GM21717 (cell line): ENCODE measurements at regions not wholly inside any gene's neighbourhood (a gene's known extent, or its start where the extent isn't known, plus 50 kb on each side); places are given as distances from the start of the nearest gene placed in this dataset.

ENCODE experiments used
- ATAC-seq: cut with Tn5 transposase; IDR thresholded peaks from one replicate; pipeline ENCODE4 v1.9.1; 2021; ENCODE audit warnings: mild to moderate bottlenecking, moderate library complexity; ENCODE audit not compliant: unreplicated experiment

DNA sequence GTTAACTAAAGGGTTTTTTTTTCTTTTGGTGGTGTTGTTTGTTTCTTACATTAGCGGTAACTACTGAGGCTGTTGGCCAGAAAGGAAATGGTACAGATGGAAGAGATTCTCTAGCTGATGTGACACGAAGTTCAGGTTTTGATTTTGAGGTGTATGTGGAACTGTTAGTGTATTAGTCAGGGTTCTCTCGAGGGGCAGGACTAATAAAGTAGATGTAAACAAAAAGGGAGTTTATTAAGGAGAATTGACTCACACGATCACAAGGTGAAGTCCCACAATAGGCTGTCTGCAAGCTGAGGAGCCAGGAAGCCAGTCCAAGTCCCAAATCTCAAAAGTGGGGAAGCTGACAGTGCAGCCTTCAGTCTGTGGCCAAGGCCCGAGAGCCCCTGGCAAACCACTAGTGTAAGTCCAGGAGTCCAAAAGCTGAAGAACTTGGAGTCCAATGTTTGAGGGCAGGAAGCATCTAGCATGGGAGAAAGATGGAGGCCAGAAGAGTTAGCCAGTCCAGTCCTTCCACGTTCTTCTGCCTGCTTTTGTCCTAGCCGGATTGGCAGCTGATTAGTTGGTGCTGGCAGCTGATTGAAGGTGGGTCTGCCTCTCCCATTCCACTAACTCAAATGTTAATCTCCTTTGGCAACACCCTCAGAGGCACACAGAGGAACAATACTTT lies 577.6 kb downstream of the EFNB2 start:
- no peak for ATAC-seq

DNA sequence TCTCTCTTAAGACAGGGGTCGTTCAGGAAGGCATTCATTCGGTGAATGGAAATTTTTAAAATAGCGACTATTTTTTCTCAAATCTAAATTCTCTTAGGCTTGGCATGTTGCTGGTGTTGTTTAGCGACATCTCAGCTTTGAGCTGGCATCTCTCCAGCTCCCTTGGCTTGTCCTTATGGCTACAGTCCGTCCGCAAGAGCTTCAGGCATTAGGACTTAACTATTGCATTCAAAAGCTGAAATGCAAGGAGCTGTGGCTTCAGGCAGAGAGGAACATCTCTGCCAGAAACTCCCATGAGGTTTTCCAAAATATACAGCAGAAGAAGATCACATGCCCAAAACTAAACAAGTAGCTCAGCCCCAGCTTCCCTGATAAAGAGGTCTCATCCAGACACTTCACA lies 578.5 kb downstream of the EFNB2 start:
- ATAC-seq: no peak

DNA sequence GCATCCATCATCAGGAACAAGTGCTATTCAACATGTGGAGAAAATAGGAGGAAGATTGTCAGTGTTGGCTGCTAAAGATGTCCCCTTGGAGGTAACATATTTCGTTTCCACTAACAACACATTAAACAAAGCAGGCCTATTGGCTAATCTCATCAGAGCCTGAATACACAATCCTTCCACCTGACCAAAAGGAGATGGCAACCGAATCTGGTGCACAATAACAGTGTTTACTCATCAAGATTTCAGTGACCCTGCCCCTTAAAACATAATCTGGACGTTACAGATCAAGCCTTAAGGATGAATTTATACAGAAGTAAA lies 582.5 kb downstream of the EFNB2 start:
- ATAC-seq: no peak

DNA sequence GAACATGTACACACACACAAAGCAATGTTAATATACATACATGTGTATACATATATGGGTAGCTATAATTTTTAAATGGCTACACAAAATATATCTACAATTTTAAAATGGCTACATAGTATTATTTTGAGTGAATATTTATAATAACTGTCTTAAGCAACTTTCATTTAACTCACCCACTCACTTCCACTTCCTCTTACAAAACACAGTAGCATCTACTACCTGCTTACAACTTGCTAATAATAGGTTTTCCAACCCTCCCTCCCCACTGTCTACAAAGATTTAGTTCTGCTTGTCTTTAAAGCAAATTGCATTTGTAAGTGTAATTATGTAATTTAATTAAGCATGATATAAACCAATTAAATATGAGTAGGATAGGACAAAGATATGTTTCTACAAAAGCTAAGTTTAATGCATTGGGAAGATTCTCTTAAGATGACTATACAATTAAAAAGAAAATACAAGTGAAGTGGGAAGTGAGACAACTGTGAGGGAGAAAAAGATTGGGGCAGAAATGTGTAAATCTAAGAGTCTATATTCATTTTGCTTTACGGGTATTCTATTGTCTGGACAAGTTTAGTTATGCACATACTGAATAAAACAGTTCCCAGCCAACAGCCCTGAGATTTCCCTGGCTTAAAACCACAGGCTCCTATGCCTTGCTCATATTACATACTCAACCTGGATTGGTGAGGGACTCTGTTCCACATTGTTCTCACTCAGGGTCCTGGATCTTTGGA lies 583.1 kb downstream of the EFNB2 start:
- ATAC-seq: no peak

DNA sequence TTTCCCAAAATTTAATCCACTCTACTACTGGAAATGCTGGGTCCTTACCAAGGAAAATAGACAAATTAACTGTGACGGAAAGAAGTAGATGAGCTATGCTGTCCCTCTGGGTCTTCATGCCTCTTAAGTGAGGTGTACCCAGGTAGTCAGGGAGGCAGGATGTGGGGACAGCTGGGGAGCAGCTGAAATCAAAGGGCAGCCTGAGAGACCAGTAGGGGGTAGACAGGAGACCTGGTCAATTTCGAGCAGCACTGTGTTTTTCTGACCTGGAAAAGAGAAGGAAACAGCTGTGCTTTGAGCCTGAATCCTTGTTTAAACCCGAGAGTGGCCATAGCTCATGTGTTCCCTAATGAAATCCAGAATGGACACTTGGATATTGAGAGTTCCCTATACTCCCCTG lies 587.3 kb downstream of the EFNB2 start:
- ATAC-seq: no peak

DNA sequence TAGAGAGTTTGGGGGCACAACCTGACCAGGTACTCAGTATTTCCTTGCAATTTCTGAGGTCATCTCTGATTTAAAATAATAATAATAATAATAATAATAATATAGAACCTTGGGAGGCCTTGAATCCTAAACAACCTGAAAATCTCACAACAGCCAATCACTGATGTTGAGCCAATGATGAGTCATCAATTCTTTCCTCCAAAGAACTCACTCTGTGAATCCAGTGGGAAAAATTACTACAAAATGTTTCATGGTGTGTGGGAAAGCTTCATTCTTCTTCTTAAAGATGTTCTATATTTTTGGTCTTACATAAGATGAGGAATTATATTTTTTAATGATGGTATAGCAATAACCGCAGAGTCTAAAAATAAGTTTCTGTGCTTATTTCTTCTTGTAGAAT lies 594.6 kb downstream of the EFNB2 start:
- ATAC-seq: no peak

DNA sequence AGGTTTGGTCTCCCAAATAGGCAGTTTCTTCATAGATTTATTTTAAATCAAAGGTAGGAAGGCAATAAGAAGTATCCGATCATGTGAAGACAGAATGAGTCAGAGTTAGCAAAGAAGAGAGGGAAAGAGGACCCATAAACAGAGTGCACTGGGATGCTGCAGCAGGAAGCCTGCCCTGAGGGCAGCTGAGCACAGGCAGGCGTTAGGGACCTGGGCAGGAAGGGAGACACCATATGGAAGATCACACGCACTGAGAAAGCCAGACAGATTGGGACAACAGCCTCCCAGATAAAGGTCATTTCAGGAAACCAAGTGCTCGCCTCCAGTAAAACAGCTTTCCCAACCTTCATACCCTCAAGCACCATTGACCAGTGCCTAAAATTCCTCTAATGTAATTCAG lies 598.0 kb downstream of the EFNB2 start:
- ATAC-seq: no peak

DNA sequence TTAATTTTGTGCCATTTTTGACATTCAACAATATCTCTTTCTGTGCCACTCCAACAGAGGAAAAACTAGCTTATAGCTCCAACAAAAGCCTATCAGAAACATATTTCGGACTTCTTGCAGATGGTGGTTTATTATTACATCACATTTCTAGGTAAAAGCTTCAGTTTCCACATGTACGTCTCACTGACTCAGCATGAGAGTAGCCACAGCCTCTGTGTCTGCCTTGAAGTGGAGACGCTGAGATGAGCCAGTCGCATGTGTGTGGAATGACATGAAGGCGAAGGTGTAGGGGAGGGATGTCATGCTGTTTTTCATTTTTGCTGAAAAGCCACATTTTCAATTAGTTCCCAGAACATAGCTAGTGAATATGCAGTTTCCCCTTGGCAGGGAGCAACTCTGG lies 598.6 kb downstream of the EFNB2 start:
- no peak for ATAC-seq

DNA sequence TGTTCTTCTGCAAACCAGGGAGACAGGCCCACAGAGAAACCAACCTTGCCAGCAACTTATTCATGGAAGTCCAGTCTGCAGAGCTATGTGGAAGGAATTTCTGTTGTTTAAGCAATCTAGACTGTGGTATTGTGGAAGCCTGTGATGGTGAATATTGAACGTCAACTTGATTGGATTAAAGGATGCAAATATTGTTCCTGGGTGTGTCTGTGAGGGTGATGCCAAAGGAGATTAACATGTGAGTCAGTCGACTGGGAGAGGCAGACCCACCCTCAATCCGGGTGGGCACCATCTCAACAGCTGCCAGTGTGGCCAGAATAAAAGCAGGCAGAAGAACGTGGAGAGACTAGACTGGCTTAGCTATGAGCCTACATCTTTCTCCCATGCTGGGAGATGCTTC lies 606.0 kb downstream of the EFNB2 start:
- ATAC-seq: no peak

DNA sequence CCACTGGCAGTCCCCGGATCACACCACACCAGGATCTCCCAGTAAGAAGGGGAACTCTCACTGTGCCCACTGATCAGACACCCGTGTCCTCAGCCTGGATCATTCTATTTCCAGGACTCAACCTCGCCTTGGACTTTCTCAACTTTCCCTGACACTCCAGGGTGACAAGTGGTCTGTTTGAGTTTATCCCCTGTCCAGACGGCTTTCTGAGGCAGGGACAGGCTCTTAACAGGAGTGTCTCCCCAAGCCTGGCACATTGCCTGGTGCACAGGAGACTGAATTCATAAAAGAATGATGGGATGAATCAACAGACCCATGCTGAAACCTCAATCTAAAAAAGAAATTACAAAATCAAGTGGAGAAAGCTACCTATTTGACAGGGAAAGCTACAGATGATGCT lies 606.6 kb downstream of the EFNB2 start:
- ATAC-seq: no peak

DNA sequence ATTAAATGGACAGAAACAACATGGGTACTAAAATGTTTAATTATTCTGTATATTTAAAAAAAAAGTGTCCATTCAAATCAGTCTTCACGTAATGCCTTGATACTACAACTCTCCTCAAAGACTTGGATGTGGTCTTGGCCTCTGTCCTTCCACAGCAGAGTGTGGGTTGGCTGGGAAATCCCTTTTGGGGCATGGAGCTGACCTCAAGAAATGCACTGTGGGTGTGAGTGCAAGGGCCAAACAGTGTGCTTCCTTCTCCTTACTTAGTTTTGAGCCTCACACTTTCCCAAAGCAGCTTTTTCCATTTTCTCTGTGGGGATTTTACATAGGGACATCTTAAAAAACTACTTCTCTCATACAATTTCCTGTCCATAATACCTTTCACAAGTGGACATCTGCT lies 607.4 kb downstream of the EFNB2 start:
- no peak for ATAC-seq

DNA sequence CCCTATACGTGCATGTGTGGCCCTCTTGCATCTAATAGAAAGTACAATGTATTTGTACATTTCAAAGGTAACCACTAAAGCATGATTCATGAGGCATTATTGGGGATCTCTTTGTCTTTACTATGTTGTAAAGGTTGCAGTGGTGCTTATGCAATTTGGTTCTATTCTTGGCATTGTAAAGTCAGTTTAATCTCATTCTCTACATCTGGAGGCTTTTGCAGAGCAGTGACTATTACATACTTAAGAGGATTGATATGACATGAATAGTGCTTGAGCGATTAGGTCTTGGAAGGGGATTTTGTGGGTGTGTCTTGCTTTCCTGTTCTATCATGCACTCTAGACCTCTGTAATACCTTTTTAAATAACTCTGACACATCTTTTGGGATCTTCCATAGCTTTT lies 610.0 kb downstream of the EFNB2 start:
- no peak for ATAC-seq

DNA sequence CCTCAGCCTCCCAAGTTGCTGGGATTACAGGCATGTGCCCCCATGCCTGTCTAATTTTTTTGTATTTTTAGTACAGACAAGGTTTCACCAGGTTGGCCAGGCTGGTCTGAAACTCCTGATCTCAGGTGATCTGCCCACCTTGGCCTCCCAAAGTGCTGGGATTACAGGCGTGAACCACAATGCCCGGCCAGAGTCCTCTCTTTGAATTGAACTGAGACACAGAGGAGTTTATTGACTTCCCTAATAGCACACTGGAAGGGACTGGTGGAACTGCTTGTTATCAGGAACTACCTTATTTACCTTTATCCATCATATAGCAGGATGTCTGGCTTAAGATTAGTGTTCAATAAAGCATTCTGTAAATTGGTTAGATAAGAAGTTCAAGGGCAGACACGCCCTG lies 613.8 kb downstream of the EFNB2 start:
- ATAC-seq: no peak

DNA sequence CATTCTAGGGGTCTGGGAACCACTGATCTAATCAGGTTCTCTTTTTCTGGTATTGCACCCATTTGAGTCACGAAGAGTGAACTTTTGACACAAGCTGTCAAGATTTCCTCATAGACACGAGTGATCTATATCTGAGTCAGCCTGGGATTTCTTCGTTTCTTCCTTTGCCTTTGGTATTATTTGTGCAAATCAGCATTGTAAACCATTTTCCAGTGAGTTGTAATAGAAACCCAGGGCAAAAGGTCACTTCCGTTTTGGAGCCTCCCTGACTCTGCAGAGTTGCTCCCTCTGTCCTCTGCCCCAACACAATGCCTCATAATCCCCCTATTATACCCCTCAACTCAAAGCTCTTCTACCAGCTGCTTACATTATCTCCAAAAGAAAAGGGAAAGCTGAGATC lies 615.1 kb downstream of the EFNB2 start:
- ATAC-seq: no peak

DNA sequence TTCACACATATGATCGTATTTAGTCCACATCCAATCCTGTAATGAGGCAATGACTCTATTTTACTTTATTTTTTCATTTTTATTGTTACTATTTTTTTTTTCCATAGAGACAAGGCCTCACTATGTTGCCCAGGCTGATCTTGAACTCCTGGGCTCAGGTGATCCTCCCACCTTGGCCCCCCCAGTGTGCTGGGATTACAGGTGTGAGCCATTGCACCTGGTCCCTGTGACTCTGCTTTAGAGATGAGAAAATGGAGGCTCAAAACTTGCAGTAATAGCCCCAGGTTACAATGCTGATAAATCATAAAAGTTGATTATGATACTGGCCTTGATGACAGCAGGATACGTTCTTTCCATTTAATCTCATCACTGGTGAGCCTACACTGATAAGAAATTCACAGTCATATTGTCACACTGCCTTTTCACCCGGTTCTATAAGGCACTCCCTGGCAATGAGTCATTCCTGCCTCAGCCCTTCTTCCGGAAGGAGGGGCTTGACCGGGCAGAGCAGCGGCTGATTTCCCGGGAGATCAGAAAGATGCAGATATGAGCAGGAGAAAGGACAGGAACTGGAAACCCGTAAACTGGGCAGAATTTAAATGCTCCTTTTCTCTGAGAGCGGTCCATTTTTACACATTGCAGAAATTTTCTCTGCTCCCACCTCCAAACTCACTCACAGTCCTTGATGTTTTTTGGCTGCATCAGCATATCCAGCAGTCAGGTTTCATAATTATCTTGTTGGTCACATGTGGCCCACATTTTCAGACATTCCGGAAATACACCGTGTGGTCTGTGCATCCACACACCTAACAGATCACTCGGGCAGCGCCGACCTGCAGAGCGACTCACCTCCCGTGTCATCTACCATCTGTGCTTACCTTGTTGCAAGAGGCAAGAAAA lies 616.4 kb downstream of the EFNB2 start:
- no peak for ATAC-seq

DNA sequence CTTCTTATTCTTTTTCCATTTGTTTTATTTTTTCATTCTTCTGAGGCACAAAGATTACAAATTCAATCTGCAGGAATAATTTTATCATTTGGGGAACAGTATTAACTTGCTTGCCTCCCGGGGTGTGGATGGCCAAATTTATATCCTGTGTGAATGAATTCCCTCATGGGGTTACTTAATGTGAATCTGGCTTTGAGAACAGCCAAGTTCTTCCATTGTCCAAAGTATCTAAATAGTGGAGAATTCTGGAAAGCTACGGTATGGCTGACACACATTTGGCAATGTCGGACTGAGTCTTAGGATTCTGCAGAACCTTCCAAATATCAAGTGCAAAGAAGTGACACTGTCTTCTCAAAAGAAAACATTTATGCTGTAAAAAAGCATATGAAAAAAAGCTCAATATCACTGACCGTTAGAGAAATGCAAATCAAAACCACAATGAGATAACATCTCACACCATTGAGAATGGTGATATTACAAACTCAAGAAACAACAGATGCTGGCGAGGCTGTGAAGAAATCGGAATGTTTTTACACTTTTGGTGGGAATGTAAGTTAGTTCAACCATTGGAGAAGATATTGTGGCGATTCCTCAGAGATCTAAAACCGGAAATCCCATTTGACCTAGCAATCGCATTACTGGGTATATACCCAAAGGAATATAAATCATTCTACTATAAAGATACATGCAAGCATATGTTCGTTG lies 620.2 kb downstream of the EFNB2 start:
- no peak for ATAC-seq

DNA sequence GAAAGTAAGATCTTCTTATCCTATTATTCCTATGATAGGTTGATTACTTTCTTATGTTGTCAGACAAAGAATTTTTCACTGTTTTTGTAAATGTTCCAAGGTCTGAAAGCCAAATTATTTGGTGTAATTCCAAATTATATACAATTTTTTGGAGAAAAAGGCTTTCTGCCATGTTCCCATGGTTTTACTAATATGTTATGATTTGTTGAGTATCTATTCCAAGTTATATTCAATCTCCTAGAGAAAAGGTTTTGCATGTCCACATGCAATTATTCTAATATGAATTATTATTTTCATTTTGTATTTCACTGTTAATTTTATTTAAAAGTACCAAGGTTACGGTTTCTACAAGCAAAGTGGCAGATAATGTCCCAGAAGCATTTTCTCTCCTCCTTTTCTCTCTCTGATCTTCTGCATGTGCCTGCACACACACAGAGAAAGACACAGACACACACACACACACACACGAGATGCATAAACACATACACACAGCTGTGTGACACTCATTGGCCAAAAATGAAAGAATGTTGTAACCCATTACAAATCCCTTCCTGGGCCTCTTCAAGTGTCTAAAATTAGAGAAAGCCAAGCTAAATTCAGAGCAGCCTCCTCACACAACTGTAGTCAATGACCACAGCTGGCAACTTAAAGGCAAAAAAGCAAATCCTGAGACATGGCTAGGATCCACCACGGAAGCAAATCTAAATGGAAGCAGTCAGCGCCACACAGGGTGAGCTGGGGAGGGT lies 621.0 kb downstream of the EFNB2 start:
- ATAC-seq: no peak

DNA sequence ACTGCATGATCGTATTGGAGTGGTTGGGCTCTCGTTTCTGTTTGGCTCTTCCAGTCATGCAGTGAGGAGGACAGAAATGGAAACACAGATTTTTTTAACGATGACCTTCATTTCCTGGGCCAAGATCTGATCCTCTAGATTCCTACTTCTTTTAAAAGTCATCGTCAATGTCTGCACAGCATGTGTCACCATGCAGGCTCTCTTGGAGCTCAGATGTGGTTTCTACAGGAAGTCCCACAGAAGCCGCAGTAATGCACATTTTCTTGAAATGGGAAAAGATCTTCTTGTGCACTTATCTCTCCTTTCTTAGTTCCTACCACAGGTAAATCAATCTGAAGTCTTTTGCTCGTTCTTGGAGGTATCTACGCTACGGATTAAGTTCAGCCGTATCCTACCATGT lies 626.9 kb downstream of the EFNB2 start:
- ATAC-seq: no peak

DNA sequence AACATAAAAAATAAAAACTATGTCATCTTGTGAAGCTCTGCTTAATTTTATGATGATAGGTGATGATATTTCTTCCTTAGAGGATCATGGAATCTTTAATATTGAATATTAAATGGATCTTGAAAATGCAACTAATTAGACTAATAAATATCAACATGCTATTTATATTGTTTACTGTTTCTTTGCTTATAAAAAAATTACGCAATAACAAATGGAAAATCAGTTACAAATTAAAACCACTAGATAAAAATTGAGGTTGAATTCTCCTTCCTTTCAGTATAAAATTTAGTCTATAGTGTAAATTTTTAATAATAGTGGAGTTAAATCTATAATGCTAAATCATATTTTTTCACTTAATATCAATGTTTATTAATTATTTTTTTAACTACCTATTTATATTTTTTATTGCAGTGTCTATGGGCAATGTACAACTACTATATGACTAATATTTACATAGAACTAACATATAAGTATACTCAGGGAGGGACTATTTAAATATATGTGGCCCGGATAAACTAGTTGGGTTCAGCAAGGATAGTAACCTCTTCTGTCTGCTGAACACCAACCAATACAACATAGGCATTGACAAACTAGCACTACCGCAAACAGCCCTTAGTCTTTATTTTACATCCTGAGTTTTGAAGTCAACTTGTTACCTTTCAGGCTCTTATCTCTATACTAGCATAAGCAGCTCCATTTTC lies 628.0 kb downstream of the EFNB2 start:
- no peak for ATAC-seq

DNA sequence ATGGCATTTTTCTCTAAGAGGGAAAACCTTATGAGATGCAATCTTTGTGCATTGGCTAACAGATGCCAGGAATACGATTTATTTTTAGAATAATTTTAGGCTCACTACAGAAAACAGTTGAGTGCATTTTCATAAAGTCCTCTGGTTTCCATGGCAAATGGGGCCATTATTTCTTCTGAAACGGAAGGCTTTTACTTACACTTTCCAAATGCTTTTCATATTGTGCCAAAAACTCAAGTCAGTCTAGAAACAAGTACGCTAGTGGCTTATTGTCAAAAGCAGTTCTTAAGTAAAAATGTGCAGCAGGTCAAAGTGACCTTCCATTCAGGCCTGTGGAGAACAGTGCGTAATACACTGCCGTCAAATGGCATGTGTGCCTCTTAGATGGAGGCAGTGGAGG lies 628.7 kb downstream of the EFNB2 start:
- ATAC-seq: no peak
